Dermis blood vessel endothelial cell (primary cell): ENCODE measurements at regions not wholly inside any gene's neighbourhood (a gene's known extent, or its start where the extent isn't known, plus 50 kb on each side); places are given as distances from the start of the nearest gene placed in this dataset.

Experiments used
- DNase-seq: peaks from one replicate; pipeline ENCODE4 v3.0.0; 2010

- DNase-seq: peak; percentile 1
Observed at GRCh38 chr6:74166849-74167248, 470.8 kb downstream of the CD109 start.

DNA sequence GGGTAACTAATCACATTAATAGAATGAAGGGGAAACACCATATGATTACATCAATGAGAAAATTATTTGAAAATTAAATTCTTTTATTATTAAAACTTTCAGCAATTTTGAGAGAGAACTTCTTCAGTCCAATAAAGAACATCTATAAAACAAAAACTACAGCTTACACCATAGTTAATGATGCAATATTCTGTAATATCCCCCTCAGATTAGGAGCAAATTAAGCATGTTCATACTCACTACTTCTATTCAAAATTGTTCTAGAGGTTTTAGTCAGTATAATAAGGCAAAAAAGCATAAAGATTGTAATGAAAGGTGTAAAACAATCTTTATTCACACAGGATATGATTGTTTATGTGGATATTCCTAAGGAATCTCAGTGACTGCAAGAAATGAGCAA, 465.4 kb downstream of the CD109 start:
- no peak for DNase-seq

- DNase-seq: no peak
Observed at GRCh38 chr6:74152096-74152675, 456.2 kb downstream of the CD109 start.

GRCh38 chr6:74145931-74146330, 449.9 kb downstream of the CD109 start:
- no peak for DNase-seq

GRCh38 chr6:74137911-74138310, 441.9 kb downstream of the CD109 start:
- peak; percentile 96 for DNase-seq

GRCh38 chr6:74134327-74134726, 438.3 kb downstream of the CD109 start:
- no peak for DNase-seq

DNA sequence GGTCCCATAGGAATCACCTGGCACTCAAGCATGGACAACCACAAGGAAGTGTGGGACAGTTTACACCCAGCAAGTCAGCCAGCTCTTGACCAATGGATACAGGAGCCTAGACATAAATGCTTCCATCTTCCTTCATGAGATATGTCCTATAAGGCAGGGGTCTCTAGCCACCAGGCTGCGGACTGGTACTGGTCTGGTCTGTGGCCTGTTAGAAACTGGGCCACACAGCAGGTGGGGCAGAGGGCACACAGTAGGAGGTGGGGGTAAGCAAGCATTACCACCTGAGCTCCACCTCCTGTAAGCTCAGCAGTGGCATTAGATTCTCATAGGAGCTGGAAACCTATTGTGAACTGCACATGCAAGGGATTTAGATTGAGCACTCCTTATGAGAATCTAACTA, 437.1 kb downstream of the CD109 start:
- DNase-seq: no peak

DNA sequence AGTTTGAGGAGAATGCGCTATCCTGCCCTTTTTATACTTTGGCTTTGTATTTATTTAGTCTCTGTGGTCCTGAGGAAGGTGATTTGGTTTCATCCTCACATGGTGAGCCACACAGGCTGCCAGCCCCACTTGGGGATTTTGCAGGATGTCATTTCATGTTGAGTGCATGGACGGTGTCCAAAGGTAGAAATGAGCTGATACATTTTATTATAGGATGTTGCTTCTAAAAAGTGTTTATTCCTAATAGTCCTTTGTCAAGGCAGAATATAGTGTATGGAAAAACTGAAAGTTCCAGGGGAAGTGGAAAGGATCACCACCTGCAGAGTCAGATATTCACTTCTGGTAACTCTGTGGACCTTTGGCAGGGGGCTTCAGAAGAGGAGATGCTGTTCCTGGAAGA, 434.6 kb downstream of the CD109 start:
- no peak for DNase-seq

- DNase-seq: no peak
Observed at GRCh38 chr6:74128536-74128935, 432.5 kb downstream of the CD109 start.

DNA sequence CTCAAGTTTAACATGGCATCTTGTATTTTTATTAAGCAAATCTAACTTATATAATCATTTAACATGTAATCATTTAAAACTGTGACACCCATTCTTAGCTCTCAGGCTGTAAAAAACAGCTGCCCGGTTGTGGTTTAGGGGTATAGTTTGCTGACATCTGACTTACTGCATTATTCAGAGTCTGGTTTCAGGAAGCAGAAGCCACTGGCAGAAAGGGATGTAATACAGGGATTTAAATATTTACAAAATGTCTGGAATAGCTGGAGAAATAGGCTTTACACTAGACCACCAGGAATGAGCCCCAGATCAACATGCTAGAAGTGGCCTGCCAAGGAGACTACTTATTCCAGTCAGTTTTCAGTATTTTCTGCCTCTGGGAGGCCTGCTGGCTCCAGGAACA, 421.1 kb downstream of the CD109 start:
- DNase-seq: no peak

DNA sequence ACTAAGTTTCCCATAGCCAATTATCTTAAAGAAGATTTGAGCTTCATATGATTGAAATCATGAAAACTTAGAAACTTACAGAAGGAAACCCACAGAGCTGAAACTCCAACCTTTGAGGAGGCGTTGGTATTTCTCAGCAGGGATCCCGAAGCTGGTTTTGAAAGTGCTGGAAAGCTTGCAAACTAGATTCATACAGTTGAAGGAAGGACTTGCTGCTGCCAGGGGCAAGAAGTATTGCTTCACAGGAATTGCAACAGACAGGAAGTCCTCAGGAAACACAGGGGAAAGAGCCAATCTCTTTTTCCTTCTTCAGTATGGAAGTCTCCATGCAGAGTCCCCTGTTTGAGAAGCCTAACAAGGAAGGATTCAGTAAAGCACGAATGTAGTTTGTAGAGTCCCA, 419.7 kb downstream of the CD109 start:
- no peak for DNase-seq

- DNase-seq: no peak
Observed at GRCh38 chr6:74114428-74114827, 418.4 kb downstream of the CD109 start.

GRCh38 chr6:74113901-74114300, 417.9 kb downstream of the CD109 start:
- no peak for DNase-seq

DNA sequence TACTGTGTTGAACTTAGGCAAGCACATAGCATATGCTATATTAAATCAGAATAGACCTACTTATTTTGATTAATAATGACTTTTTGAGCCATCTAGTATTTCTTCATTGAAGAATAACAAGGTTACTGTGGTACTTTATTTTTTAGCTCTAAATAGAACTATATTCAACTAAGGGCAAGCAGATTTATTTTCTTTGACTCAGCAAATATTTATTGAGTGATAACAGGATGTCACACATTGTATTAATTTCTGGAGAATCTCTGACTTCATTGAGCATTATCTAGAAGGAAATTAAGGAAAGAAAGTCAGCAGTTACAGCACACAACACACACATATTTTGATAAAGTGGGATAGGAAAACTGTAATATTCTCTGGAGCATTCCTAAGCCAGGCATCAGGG, 407.4 kb downstream of the CD109 start:
- no peak for DNase-seq

DNA sequence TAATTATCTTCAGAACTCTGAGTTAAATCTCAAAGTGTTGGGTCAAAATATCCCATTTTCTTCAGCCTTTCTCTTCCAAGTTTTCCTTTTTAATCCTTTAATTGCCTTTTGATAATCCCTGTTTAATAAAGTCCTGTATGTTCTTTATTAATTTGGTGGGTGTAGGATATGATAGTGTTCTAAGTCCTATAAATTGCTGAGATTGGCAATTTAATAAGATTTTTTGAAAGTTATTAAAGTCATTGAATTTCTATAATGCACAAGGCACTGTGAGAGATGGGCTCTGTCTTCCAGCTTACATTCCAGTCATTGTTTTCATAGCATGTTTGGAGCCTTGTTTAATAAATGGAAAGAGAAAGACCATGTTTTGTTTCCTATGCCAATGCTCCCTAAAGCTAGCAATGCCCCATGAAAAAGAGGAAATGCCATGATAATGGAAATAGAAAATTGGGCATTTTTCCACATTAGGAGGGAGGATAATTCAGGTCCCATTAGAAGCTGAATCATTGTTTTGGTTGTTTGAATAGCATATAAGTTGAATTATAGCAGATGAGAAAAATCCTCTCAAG, 404.8 kb downstream of the CD109 start:
- no peak for DNase-seq

- DNase-seq: no peak
Observed at GRCh38 chr6:74096329-74096728, 400.3 kb downstream of the CD109 start.

DNA sequence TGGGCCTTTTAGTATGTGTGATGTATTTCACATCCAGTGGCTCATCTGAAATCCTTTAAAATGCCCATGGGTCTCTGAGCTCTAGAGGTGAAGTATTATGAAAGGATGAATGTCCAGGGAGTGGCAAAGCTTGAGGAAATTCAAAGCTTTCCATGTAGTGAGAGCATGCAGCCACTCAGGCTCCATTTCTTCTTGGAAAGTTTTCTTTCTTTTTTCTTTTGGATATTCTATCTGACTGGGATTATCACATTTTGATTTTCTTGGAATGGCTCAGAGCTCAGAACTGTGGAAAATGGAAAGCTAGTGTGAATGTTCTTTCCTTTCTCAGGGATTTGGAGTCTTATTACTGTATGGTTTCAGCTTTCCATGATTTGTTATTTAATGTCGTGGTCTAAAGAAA, 397.4 kb downstream of the CD109 start:
- DNase-seq: no peak

- DNase-seq: no peak
Observed at GRCh38 chr6:74091794-74092157, 395.8 kb downstream of the CD109 start.

DNA sequence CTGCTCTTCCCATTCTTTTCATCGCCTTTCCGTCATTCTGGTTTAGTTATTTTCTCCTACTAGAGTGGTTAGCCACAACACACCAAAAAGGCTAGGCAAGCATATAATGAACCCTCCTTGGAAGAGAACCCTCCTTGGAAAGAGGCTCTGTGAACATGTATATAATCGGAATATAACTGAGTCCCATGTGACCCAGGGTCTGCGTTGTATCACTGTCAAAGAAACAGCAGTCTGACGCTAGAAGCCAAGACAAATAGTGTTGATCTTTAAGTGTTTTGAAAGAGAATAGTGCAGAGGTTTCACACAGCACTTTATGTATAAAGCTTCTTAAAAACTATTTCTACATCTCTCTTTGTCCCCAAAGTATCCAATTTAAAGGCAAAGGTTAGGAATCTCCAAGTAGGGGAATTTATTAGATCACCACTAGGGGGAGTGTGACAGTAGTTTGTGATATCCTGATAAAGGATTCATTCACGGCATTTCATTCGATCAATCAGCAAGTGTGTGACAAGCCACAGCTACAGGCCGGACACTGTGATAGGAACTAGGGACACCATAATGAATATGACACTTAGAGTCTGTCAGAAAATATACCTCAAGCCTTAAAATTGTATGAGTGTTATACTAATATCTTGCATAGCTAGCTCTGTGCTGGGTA, 395.3 kb downstream of the CD109 start:
- peak; percentile 75 for DNase-seq

DNA sequence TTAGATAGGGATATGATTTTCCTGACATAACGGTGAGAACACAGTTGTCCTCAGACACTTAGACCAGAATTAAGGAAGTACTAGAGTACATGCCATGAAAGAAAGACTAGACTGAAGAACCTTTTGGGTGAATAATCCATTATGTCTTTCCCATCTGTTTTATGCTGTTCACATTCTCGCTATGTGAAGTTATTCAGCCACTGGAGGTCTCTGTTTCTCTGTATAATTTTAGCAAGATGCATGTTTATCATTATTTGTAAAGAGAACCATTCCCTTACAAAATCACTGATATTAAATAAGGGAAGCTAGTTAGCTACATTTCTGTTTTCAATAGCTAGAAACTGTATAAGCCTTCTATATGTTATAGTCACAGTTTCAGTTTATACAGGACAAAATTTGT, 391.9 kb downstream of the CD109 start:
- peak; percentile 34 for DNase-seq

- no peak for DNase-seq
Observed at GRCh38 chr6:74075896-74076295, 379.9 kb downstream of the CD109 start.

DNA sequence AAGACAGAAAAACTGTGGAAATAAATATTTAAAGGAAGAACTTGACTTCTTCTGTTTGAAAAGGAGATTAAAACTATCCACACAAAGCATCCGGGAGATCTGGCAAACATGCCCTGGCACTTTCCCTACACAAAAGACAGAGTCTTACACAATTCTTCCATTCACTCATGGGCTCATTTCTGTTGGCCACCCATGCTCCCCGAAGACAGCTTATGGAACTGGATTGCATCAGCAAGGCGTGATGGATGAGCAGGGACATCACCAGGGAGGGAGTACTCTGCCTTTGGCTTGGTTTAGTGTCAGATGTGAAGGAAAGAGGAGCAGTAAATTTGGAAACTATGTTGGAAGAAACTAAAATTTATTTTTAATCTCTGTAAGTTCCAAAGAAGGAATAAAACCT, 379.3 kb downstream of the CD109 start:
- no peak for DNase-seq

- no peak for DNase-seq
Observed at GRCh38 chr6:74074645-74075044, 378.6 kb downstream of the CD109 start.

DNA sequence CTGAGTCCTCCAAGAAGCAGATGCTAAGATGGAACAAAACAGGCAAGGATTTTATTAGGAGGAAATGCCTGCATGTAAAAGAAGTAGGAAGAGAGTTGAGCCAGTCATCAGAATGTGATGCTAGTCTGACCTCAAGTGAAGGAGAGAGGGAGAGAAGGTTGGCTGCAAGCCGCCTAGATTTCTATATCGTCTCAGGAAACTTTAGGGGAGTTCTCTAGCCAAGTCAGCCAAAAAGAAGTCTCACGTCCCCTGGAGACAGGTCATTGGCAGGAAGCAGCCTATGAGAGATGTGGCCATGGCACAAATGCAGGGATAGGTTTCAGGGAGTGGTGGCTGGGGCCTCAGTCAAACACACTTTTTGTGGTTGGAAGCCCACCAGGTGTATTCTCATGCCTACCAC, 378.0 kb downstream of the CD109 start:
- DNase-seq: no peak

GRCh38 chr6:74073429-74073828, 377.4 kb downstream of the CD109 start:
- DNase-seq: no peak
